SK-N-MC (cell line): ENCODE measurements at regions not wholly inside any gene's neighbourhood (a gene's known extent, or its start where the extent isn't known, plus 50 kb on each side); places are given as distances from the start of the nearest gene placed in this dataset.

Experiments used
- DNase-seq: peaks from one replicate; pipeline ENCODE4 v3.0.0-alpha.2; 2011; ENCODE audit warnings: low read depth, low spot score
- H3K27ac ChIP-seq: fragments of 200-600 bp; sonication (generic); 2 replicates; pipeline ENCODE4 v1.5.1; 2016; ENCODE audit warnings: mixed run types
- H3K36me3 ChIP-seq: fragments of 200-600 bp; sonication (generic); 2 replicates; pipeline ENCODE4 v1.6.1; 2017; ENCODE audit warnings: antibody characterized with exemption, low read length, mixed read lengths; ENCODE audit not compliant: insufficient read depth
- H3K4me3 ChIP-seq: fragments of 200-600 bp; sonication (generic); 2 replicates; pipeline ENCODE4 v1.5.1; 2016
- H3K9ac ChIP-seq: fragments of 200-600 bp; sonication (generic); 2 replicates; pipeline ENCODE4 v1.8.0; 2017; ENCODE audit warnings: mixed run types, mixed read lengths; ENCODE audit not compliant: insufficient read length
- H3K9me3 ChIP-seq: fragments of 200-600 bp; sonication (generic); 2 replicates; pipeline ENCODE4 v1.6.1; 2017; ENCODE audit warnings: low read depth, mild to moderate bottlenecking, antibody characterized with exemption, low read length, moderate library complexity, mixed read lengths
- EZH2 ChIP-seq: fragments of 200-600 bp; sonication (generic); IDR thresholded peaks from one replicate; pipeline ENCODE4 v1.6.1; 2017; ENCODE audit warnings: antibody characterized with exemption
- FOXP2 ChIP-seq: optimal IDR thresholded peaks from 2 replicates; pipeline ENCODE3; 2011; ENCODE audit warnings: mild to moderate bottlenecking, moderate library complexity; ENCODE audit not compliant: insufficient read depth; ENCODE audit errors: extremely low read length, control extremely low read depth
- POLR2AphosphoS5 ChIP-seq: IDR thresholded peaks from 2 replicates; pipeline ENCODE4 v1.6.1; 2012; ENCODE audit warnings: mild to moderate bottlenecking, low read depth, low read length, borderline replicate concordance

GRCh38 chr12:76702946-76703345 lies 61.0 kb upstream of the ZDHHC17 start:
- no peaks in the 10 kb centered on the region for H3K9me3 ChIP-seq
- H3K9ac ChIP-seq, result no peak overlapping the region
- no peak overlapping the region for H3K27ac ChIP-seq
- no peak for DNase-seq
- H3K36me3 ChIP-seq, result no peaks in the 10 kb centered on the region
- no peak overlapping the region for H3K4me3 ChIP-seq
- TF ChIP-seq EZH2 (no peak), POLR2AphosphoS5 (no peak), FOXP2 (no peak)

GRCh38 chr12:76704693-76705092 lies 59.2 kb upstream of the ZDHHC17 start:
- no peak overlapping the region for H3K27ac ChIP-seq
- DNase-seq, result no peak
- H3K36me3 ChIP-seq, result no peaks in the 10 kb centered on the region
- no peak overlapping the region for H3K4me3 ChIP-seq
- H3K9me3 ChIP-seq, result no peaks in the 10 kb centered on the region
- no peak overlapping the region for H3K9ac ChIP-seq
- TF ChIP-seq POLR2AphosphoS5 (no peak), EZH2 (no peak), FOXP2 (no peak)

- no peak for TF ChIP-seq EZH2
- no peak for TF ChIP-seq FOXP2
- no peak for TF ChIP-seq POLR2AphosphoS5
- H3K27ac ChIP-seq, result no peak overlapping the region
- H3K36me3 ChIP-seq, result no peaks in the 10 kb centered on the region
- H3K4me3 ChIP-seq, result no peak overlapping the region
- H3K9me3 ChIP-seq, result no peaks in the 10 kb centered on the region
- no peak overlapping the region for H3K9ac ChIP-seq
- DNase-seq, result no peak
Observed at GRCh38 chr12:76706101-76706500, 57.8 kb upstream of the ZDHHC17 start.

- no peak overlapping the region for H3K4me3 ChIP-seq
- H3K27ac ChIP-seq, result no peak overlapping the region
- H3K9ac ChIP-seq, result no peak overlapping the region
- no peaks in the 10 kb centered on the region for H3K9me3 ChIP-seq
- no peak for DNase-seq
- no peak for TF ChIP-seq EZH2
- TF ChIP-seq POLR2AphosphoS5, result no peak
- TF ChIP-seq FOXP2, result no peak
- H3K36me3 ChIP-seq, result no peaks in the 10 kb centered on the region
Observed at GRCh38 chr12:76706761-76707160, 57.2 kb upstream of the ZDHHC17 start.

- Histone ChIP-seq H3K36me3 (no peaks in the 10 kb centered on the region), H3K9me3 (no peaks in the 10 kb centered on the region), H3K27ac (no peak overlapping the region), H3K4me3 (no peak overlapping the region), H3K9ac (no peak overlapping the region)
- no peak for DNase-seq
- no peak for TF ChIP-seq EZH2
- TF ChIP-seq POLR2AphosphoS5, result no peak
- TF ChIP-seq FOXP2, result no peak
Observed at GRCh38 chr12:76707772-76708171, 56.1 kb upstream of the ZDHHC17 start.

- no peak overlapping the region for H3K27ac ChIP-seq
- no peaks in the 10 kb centered on the region for H3K36me3 ChIP-seq
- no peak overlapping the region for H3K4me3 ChIP-seq
- TF ChIP-seq EZH2 (no peak), FOXP2 (no peak), POLR2AphosphoS5 (no peak)
- no peak for DNase-seq
- H3K9ac ChIP-seq, result no peak overlapping the region
- H3K9me3 ChIP-seq, result no peaks in the 10 kb centered on the region
Observed at GRCh38 chr12:76708296-76708695, 55.6 kb upstream of the ZDHHC17 start.

GRCh38 chr12:76711241-76711640 lies 52.7 kb upstream of the ZDHHC17 start:
- no peaks in the 10 kb centered on the region for H3K36me3 ChIP-seq
- H3K27ac ChIP-seq, result no peak overlapping the region
- no peak for TF ChIP-seq POLR2AphosphoS5
- no peak for TF ChIP-seq FOXP2
- no peak for TF ChIP-seq EZH2
- H3K9me3 ChIP-seq, result no peaks in the 10 kb centered on the region
- no peak overlapping the region for H3K9ac ChIP-seq
- no peak overlapping the region for H3K4me3 ChIP-seq
- no peak for DNase-seq

GRCh38 chr12:76713130-76713529 lies 50.8 kb upstream of the ZDHHC17 start:
- no peak overlapping the region for H3K27ac ChIP-seq
- DNase-seq, result no peak
- H3K9ac ChIP-seq, result no peak overlapping the region
- TF ChIP-seq POLR2AphosphoS5, result no peak
- no peak for TF ChIP-seq EZH2
- no peak for TF ChIP-seq FOXP2
- H3K9me3 ChIP-seq, result no peaks in the 10 kb centered on the region
- H3K36me3 ChIP-seq, result no peaks in the 10 kb centered on the region
- no peak overlapping the region for H3K4me3 ChIP-seq

GRCh38 chr12:76713986-76714385 lies 49.9 kb upstream of the ZDHHC17 start:
- Histone ChIP-seq H3K9ac (no peak overlapping the region), H3K9me3 (no peaks in the 10 kb centered on the region), H3K36me3 (no peaks in the 10 kb centered on the region), H3K4me3 (no peak overlapping the region), H3K27ac (no peak overlapping the region)
- no peak for DNase-seq
- TF ChIP-seq EZH2 (no peak), POLR2AphosphoS5 (no peak)
